NCI-H2107 treated with DMSO at 0.1 percent for 48 hours (cell line): ENCODE measurements at regions not wholly inside any gene's neighbourhood (a gene's known extent, or its start where the extent isn't known, plus 50 kb on each side); places are given as distances from the start of the nearest gene placed in this dataset.
"Not testable (repeated sequence)": the region's sequence is repeated elsewhere in the genome, so short reads cannot be mapped to it uniquely, and the experiment has no call there.

Source experiments
- DNase-seq: peaks from one replicate; lab custom pipeline; 2025; ENCODE audit not compliant: unreplicated experiment; lab: John Stamatoyannopoulos, UW

DNA sequence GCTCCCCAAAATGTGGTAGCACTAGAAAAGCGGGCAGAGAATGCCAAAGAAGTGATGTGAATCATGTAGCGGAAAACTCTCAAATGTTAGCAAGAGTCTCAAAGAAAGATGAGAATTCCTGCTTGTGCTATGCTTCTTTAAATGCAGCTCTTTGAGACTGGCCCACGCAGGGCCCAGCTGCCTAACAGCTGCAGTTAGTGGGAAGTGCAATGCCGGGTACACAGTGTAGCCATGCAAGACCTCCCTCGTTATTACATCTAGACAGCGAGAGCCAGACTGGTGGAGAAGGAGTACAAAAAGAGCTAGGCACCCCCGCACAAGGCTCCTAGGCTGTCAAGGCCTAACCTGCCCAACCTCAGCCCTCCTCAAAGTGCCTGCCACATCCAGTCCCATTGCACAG is 201.7 kb upstream of the PRDM1 start:
- DNase-seq = no peak

DNA sequence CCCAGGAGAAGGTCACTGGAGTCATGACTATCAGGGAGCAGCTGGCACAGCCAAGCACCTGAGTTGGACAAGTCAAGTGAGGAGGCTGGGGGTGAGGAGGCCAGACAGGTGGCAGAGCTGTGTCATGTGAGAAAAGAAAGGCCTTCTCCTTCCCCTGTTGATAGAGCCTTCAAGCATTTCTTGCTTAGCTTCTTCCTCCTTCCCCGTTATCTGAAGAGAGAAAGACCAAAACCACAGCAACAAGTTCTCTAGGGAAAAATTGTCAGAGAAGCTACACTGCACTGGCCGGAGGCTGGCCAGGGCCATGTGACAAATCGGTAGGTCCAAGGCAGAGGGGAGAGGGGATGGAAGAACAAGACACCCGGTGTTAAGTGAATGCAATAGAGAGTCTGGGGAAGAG is 202.1 kb upstream of the PRDM1 start:
- DNase-seq = no peak

DNA sequence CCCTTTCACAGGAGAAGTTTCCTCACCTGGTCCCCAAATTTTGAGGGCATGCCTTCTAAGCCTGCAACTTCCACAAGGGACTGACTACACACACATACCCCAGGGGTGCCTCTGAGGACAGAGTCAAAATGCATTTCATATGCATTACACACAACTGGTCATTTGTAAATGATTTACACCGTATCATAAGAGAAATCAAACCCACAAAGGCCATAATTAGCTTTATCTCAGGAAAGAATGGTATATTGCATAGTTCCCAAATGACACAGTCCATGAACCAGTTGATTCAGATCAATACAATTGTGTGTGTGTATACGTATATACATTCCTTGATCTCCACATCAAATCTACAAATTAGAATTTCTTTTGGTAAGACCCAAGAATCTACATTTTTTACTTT is 203.3 kb upstream of the PRDM1 start:
- no peak for DNase-seq

DNA sequence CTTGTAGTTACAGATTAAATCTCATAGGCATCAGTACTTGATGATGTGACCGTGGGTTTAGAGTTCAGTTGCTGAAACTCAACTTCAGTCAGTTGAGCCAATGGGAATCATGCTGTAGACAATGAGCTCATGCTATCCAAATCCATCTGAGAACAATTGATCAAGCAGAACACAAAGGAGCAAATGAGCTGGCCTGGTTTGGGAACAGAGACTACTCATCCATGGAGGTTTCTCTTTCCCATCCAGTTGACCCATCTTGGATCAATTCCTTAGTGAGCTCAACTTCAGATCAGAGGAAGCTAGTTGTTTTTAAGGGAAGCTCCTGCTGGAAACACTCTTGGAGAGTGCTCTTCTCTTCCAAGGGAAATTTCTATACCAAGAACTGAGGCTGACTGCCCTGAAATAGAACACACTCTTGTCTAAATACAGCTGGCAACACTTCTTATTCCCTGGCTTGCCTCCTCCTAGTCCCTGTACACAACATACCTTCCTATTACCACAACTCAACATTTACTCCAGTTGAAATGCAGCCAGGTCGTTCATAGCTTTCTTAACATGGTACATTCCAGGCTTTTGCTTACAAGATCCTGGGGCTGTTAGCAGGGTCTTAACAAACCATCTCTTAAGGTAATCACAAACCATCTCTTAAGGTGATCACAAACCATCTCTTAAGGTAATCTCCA is 203.9 kb upstream of the PRDM1 start:
- no peak for DNase-seq

DNA sequence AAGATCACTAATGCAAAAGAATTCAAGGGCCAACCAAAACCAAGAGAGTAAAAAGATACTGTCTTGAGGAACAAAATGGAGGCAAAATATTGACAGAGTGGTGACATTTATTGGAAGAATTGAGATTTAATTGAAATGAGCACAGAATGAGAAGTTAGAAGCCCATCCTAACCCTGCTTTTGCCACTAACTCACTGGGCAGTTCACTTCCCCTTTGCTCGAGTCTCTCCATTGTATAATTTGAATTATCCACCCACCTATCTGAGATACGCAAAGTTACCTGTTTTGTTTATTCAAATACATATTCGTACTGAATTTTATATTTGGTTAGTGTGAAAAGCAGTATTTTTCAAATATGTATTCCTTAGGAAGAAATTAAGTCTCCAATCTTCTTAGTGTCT is 204.5 kb upstream of the PRDM1 start:
- DNase-seq = no peak

DNA sequence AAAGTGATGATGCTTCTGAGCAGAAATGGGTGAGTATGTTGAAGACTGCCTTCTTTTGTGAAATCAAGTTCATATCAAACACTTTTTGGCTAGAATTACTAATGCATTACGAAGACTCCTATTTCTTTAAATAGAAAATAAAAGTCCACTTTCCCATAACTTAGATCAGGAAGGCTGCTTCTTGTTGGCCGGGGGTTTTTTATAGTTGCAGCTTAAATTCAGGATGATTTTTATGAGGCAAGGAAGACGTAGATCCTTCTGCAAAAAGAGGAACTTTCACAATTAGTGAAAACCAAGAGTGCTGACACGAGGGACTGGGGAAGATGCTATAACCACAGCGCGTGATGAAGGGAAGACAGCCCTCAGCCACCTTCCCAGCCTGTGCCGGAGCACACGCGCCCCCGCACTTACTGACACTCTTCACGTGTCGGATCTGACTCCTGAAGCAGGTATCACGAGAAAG is 206.1 kb upstream of the PRDM1 start:
- no peak for DNase-seq

DNA sequence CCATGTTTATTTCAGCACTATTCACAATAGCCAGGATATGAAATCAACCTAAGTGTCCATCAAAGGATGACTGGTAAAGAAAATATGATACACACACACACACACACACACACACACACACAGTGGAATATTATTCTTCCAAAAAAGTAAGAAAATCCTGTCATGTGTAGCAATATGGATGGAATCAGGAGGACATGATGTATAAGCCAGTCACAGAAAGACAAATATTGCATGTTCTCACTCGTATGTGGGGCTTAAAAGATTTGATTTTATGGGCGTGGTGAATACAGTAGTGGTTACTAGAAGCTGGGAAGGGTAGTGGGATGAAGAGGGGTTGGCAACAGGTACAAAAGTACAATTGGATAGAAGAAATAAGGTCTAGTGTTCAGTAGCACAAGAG is 207.0 kb upstream of the PRDM1 start:
- no peak for DNase-seq

DNA sequence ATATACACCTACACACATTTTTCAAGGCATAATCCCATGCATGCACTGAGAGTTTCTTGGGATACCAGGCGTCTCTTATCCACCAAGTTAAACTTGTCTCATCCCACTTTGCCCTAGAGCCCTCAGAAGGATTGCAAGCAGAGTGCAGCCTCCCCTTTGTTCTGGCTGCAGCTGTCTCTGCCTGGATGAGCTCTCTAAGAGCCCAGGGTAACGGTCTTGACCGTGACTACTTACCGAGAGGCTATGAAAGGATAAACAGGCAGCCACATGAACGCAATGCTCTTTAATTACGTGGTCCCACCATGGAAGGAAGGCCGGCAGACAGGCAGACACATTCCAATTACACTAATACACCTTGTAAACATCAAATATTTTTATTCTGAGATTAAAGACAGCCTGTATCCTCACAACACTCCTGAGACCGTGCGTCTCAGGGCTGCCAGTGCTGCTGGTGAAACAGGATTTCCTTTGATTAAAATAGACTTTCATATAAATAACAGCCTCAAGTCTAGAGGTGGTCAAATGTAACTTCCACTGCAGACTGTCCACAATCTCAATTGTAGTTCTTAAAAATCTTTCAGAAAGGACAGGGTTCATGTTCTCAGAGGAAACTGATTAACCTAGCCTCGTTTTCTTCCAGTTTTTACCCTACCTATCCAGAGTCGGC is 210.0 kb upstream of the PRDM1 start:
- no peak for DNase-seq

DNA sequence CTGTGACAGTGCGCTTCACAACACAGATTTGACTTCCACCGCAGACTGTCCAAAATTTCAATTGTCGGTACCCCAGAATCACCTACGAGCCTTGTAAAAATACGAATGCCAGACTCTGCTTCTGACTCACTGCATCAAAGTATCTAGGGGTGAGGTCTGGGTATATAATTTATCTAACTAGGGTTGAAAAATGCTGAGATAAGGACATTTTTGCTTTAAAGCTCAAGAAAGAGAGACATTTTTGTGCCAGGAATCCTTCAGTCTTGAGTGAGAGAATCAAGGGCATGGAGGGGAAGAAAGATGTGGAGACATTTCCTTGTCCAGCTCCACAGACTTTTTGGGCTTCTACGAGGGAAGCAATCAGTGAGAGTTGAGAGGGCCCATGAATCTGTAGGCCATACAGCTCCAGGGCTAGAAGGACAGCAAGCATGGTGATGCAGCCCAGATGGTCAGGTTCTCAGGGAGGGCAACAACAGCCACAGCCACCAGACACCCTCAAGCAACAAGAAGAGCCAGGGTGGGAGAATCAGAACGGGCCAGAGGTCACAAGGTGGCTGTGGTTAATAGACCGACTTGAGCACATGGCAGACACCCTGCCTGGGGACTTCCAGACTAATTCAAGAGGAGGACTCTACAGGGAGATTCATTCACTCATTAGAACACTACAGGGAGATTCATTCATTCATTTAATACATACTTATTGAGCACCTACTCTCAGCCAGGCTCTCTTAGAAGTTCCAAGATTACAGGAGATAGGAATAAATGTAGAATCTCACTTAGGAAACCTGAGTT is 211.1 kb upstream of the PRDM1 start:
- DNase-seq = no peak

DNA sequence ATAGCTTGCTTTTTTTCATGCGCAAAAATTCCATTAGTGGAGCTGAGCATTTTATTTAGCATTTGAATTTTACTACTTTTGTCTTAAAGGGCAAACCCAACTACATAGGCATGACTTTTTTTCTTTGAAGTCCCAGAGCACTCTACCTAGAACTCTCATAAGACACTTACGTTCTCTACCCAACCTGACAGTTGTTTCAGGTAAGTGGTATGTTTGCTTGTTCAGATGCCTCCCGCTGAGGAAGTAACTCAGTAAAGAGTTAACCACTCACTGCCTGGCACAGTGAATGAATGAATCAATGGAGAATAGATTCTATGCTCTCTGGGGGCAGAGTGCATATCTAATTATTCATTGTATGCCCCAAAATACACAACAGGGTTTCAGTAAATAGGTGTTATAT is 212.3 kb upstream of the PRDM1 start:
- no peak for DNase-seq

DNA sequence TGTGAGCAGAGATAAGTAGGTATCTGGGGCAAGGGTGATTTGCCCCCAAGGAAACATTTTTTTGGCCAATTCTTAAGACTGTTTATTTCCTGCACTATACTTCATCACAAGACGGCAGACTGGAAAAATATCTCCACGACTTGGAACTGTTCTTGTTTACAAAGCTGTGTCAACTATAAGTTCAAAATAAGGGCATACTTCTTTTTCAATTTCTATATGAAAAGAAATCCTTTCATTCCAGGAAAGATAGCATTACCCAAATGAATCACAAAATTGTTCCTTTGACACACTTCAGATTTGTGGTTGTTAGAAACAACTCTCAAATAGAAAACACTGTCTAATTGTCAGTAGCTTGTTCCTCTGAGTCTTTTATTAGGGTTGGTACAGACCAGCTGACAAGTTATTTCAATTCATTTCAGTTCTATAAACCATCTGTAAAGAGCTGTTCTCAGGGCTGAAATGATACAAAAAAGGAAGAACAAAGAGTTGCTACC is 212.9 kb upstream of the PRDM1 start:
- DNase-seq = no peak

DNA sequence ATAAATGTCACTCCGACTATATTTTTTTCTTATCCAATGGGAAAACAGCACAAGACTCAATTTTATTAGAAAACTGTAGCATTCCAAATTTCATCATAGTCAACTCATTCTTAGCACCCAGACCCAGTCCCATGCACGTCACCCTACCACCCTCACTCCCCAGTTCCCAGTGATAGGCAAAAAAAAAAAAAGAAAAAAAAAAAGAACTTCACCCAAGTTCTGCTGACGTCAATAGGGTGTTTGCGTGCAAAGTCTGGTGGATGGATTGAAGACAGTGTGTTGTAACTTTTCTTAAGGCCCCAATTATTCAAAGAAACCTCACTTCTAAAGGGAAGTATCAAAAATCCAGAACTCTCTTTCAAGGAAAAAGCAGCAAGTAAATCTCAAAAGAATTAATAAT is 213.9 kb upstream of the PRDM1 start:
- DNase-seq = no peak

DNA sequence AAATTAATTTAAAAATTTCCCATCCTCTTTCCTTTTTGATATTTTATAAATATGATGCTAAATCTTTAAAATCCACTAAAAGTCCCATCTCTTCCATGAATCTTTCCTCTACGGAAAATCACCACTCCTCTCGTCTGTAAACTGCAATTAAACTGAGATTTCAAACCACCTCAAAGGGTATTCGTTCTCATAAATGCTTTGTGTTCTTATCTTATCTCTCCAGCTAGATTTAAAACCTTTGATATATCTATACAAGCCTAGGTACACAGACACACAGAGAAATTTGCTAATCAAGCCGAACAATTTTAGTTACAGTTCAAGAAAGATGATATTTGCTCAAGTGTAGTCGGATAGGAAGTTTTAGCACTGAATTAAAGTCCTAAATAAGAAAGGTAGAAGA is 214.6 kb upstream of the PRDM1 start:
- no peak for DNase-seq

DNA sequence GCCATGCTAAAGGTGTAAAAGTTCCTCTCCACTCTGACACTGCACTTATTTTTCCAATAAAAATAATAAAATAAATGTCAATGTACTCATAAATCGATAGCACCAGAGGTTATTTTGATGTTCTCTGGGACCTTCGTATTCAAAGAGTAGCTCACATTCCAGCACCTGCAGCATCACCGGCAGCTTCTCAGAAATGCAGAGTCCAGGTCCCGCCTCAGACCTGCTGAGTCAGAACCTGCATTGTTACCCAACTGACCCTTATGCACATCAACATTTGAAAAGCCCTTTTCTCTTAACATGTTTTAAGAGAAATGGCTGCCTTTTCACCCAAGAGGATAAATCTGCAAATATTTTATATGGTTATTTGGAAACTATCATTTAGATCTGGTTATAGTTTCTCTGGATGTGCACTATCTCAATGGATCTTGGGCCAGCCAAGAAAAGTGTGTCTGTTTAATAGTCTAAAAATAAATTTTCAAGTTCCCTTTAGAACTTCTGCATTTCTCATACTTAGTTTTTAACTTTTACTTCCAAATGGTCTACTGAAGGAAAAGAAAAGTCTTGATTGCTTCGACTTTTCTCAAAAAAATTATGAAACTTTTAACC is 216.2 kb upstream of the PRDM1 start:
- DNase-seq = no peak

DNA sequence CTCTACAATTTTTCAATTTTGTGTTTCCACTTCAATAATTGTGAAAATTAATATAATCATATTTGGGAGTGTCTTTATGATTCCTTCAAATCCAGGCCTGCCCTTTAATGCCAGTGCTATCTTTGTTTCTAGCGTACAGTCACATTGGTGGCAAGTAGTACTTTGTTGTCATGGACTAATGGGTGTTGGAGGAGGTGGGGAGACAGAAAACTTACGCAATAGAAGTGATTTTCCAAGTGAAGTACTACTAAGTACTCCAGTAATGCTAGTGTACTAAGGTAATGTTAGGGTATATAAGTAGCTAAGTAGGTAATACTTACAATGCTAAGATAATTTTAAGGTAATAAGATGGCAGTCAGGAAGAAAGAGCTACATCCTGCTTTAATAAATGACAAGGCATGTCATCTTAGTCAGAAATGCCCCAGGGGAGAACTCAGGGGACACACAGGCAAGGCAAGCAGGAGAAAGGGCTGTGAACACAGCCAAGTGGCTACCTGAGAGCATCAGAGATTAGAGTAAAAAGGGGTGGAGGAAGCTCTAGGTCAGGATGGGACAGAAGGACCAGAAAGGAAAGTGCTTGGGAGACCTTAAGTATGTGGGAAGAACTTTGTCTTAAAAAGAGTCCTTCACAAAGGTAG is 217.2 kb upstream of the PRDM1 start:
- no peak for DNase-seq

DNA sequence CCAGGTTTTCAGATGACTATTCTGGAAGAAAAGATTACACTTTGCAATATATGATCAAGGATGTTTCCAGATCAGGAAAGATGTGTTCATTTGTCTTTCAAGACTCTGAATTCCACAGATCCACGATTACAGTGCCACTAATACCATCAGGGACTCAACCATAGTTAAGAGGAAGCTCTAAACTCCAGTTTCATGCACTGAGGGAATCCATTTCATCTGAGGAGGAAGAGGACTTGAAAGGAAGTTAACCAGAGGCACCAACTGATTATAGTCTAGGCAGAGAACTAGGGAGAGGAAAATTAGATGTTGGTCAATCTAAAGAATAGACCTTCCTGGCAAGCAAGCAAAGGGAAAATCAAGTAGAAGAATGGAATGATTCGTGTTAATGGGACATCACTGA is 218.3 kb upstream of the PRDM1 start:
- DNase-seq = no peak

DNA sequence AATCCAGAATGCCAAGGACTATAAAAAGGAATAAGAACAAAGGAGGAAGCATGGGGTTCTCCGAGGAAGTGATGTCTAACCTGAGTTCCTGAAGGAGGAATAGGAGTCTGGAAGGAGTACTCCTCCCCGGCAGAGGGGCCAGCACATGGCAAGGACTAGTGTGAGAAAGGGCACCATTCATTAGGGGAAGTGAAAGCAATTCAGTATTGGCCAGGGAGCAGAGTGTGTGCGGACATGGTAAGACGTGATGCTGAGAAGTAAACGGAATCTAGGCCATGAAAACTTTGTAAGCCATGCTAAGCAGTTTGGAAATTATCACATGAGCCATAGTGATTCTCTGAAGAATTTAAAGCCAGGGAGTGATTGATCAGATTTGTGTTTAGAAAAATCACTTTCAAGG is 218.9 kb upstream of the PRDM1 start:
- no peak for DNase-seq

DNA sequence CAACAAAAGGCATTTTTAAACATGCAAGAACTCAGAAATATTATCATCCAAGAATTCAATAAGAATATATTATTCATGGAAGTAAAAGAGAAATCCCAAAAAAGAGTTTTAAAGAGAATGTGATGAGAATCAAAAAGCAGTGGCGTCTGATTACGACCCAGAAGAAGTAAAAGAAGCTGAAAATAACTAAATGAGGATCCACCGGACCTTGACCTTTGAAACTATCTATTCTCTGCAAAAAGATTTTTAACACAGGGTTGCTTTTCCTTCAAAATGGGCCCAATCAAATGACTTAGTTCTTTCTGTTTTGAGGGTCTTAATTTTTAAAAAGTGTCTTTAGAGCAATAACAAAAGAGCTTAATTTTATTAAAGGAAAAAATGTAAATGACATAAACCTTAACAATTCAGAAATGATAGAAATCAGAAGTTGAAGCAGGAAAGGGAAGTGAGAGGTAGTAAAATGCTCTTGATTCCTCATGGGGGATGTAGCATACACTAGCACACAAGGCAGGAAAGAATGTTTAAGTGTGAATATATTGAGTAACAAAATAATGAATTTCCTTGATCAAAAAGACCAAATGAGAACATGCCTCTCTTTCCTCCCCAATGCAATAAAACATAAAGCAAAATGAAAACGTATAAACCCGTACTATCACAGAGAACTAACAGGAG is 223.1 kb upstream of the PRDM1 start:
- DNase-seq = no peak

DNA sequence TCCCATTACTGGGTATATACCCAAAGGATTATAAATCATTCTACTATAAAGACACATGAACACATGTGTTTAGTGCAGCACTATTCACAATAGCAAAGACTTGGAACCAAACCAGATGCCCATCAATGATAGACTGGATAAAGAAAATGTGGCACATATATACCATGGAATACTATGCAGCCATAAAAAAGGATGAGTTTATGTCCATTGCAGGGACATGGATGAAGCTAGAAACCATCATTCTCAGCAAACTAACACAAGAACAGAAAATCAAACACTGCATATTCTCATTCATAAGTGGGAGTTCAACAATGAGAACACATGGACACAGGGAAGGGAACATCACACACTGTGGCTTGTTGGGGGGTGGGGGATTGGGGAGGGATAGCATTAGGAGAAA is 225.2 kb upstream of the PRDM1 start:
- not testable (repeated sequence) for DNase-seq

DNA sequence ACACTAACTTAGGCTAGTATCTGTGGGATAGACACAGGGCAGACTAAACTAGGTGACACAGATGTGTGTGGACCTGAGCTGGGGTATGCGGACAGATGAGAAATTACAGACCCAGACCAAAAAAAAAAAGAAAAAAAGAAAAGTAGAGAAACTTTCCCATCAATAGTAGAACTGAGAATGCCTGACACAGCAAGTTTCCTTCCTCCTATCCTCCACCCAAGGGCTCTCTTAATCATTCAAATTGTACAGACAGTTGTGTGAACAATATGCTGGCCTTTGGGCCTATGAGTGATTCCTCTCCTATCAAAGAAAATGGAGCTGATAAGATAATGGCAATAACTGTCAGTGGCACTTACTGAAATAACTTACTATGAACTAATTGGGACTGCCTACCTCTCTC is 226.7 kb upstream of the PRDM1 start:
- no peak for DNase-seq

DNA sequence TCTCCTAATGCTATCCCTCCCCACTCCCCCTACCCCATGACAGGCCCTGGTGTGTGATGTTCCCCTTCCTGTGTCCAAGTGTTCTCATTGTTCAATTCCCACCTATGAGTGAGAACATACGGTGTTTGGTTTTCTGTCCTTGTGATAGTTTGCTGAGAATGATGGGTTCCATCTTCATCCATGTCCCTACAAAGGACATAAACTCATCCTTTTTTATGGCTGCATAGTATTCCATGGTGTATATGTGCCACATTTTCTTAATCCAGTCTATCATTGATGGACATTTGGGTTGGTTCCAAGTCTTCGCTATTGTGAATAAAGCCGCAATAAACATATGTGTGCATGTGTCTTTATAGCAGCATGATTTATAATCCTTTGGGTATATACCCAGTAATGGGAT is 227.5 kb upstream of the PRDM1 start:
- not testable (repeated sequence) for DNase-seq
